ENCODE measurements at regions not wholly inside any gene's neighbourhood (a gene's known extent, or its start where the extent isn't known, plus 50 kb on each side); places are given as distances from the start of the nearest gene placed in this dataset.

DNA sequence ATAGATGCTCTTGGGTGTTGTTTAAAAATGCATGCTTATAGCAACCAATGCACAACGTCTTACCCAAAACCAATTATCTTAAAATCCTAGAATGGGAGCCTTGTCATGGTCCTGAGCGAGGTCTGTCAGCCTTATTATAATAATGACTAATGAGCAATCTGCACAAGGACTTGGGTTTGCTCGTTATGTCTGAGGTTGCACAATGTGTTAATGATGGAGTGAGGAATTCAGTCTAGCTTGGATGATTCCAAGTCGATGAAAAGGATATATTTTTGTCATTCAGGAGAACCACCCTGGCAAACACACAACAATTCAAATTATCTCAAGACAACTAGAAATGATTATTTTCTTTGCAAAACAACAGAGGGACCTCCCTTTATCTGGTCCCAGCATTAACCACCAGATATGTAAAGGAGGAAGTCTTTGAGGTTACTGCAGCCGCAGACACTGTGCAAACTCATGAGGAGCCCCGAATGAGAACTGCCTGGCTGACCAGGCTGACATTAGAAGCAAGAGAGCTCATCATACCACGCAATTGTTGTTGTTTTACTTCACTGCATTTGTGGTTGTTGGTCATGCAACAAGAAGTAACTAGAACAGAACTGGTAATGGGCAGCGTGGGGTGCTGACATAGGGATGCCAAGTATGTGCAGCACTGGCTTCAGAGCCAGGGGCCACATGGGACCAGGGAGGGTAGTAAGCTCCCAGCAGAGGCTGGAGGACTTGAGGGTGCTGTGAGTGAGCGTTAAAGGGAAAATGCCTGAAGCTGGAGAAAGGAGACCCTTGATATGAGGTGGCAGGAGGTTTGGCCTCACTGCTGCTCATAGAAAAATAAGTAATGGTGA lies 488.3 kb downstream of the CDH26 start:
- H3K9me3 ChIP-seq (ENCODE audit: control insufficient read depth, low read length, poor library complexity, severe bottlenecking), result no peaks in the 10 kb centered on the region
- no peak overlapping the region for H3K27ac Mint-ChIP-seq
- ATAC-seq, result no peak
- no peaks in the 10 kb centered on the region for H3K36me3 Mint-ChIP-seq (ENCODE audit: low read depth)
- no peaks in the 10 kb centered on the region for H3K4me1 Mint-ChIP-seq
- H3K27me3 Mint-ChIP-seq, result peaks cover 28% of the 10 kb centered on the region
- DNase-seq, result no peak
- peak overlapping the region; percentile 52 for H3K4me3 Mint-ChIP-seq

DNA sequence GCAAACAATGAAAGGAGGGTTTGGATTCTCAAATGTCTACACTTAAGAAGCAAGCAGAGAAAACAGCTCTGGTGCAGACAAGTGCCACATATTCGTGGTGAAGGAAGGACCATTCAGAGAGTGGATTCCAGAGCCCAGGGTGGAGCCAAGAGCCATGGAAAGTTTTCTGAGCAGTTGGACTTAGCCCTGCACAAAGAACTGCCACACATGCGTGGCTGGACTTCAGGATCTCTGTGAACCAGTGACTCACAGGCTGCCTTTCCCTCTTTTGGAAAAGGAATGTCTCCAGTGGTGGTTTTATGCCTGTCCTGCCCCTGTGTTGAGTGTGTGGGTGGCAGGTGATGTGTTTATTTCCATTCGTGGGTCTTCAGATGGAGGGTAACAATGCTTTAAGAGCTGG lies 489.5 kb downstream of the CDH26 start:
- Mint-ChIP-seq H3K27me3 (peaks cover 28% of the 10 kb centered on the region), H3K36me3 (ENCODE audit: low read depth) (no peaks in the 10 kb centered on the region), H3K4me3 (no peak overlapping the region), H3K27ac (no peak overlapping the region), H3K4me1 (no peaks in the 10 kb centered on the region)
- ATAC-seq (no peak), DNase-seq (no peak)
- H3K9me3 ChIP-seq (ENCODE audit: control insufficient read depth, low read length, poor library complexity, severe bottlenecking), result no peaks in the 10 kb centered on the region

DNA sequence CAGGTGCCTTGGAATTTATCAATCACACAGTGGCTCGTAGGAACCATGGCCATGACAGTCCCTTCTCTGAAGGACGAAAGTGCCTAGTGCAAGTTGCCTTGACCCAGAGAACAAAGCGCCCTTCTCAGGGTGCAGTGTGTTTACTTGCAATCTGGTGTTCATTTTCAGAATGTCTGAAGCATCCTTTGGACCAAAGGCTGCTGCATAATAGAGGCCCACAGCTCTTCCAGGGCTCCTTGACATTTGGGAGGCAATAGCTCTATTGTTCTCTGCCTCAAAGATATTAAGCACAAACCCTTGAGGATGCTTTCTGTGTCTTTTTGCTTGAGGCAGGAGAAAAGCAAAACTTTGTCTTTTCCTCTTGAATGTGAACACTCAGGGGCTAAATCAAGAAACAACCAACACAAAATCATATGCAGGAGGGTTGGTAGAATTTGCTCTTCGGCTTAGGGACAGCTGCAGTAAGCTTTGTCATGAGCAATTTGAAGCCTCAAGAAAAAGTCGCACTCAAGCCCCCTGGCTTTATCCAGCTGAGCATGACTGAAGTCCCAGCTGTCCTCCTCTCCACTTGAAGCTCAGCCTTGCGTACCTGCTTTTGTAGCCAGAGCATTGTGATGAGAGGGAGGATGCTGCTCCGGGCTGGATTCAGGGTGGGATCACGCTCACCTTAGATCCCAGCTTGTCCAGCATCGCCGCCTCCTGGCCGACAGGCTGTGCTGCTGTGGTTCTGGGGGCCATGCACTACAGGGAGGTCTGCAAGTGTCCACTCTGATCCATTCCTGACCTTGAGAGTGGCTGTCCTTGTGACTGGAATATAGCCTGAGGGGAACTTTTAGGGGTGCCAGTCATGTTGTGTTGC lies 495.4 kb downstream of the CDH26 start:
- no peaks in the 10 kb centered on the region for H3K4me1 Mint-ChIP-seq
- H3K36me3 Mint-ChIP-seq (ENCODE audit: low read depth), result no peaks in the 10 kb centered on the region
- H3K9me3 ChIP-seq (ENCODE audit: control insufficient read depth, low read length, poor library complexity, severe bottlenecking), result no peaks in the 10 kb centered on the region
- H3K27me3 Mint-ChIP-seq, result peaks cover 7% of the 10 kb centered on the region
- DNase-seq (no peak), ATAC-seq (no peak)
- no peak overlapping the region for H3K4me3 Mint-ChIP-seq
- no peak overlapping the region for H3K27ac Mint-ChIP-seq

DNA sequence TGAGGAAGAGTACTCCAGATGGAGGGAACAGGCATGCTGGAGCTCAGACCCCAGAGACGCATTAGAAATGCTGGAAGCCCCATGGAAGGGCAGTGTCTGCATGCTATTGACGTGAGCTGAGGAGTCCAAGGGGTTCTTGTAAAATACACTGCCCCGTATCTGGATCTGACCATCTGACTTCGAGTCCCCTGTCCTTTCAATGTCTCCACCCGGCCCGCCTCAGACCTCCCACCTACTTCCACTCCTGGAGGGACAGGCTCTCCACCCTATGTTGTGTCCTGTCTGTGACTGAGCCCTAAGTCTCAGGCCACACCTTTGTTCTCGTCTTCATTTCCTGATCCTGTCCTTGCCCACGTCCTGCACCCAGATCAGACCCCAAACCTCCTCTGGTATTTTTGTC lies 496.3 kb downstream of the CDH26 start:
- no peaks in the 10 kb centered on the region for H3K9me3 ChIP-seq (ENCODE audit: control insufficient read depth, low read length, poor library complexity, severe bottlenecking)
- no peak overlapping the region for H3K4me3 Mint-ChIP-seq
- no peak overlapping the region for H3K27ac Mint-ChIP-seq
- ATAC-seq (no peak), DNase-seq (no peak)
- no peaks in the 10 kb centered on the region for H3K36me3 Mint-ChIP-seq (ENCODE audit: low read depth)
- H3K27me3 Mint-ChIP-seq, result peaks cover 7% of the 10 kb centered on the region
- no peaks in the 10 kb centered on the region for H3K4me1 Mint-ChIP-seq

DNA sequence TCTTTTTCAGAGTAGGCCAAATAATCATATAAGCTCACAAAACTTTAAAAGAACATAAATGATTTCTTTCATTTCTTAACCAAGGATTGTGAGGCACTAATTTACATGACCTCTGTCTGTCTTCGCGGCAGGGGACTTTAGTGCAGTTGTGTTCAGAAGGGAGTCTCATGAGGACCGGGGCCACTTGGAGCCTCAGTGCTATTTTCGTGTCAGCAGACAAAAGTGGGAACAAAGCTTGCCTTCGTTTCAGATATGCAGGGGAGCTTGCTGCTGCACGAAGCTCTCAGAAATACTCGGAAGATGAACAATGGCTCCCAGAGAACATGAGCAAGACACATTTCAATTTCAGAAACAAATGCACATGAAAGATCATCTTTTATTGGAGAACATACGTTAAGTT lies 497.0 kb downstream of the CDH26 start:
- no peaks in the 10 kb centered on the region for H3K36me3 Mint-ChIP-seq (ENCODE audit: low read depth)
- ATAC-seq, result no peak
- H3K4me1 Mint-ChIP-seq, result no peaks in the 10 kb centered on the region
- no peak for DNase-seq
- H3K9me3 ChIP-seq (ENCODE audit: control insufficient read depth, low read length, poor library complexity, severe bottlenecking), result no peaks in the 10 kb centered on the region
- no peak overlapping the region for H3K27ac Mint-ChIP-seq
- peaks cover 7% of the 10 kb centered on the region for H3K27me3 Mint-ChIP-seq
- H3K4me3 Mint-ChIP-seq, result no peak overlapping the region

DNA sequence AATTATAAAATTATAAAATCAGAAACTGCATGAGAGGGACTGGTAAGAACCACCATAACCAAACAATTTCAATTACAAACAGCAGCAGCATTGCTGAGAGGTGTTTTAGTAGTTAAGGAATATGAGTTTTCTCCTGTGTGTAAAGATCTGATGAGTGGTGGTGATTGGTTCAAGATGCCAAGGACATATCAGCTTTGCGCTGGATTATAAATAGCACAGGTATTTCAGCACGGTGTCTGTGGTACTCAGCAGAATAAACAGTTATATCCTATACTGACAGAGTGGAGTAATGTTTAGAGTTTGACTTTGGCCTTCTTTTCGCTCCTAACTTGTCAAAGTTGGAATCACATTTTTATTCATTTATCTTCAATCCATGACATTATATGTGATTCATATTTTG lies 501.0 kb downstream of the CDH26 start:
- Mint-ChIP-seq H3K36me3 (ENCODE audit: low read depth) (no peaks in the 10 kb centered on the region), H3K4me3 (no peak overlapping the region), H3K27me3 (peaks cover 7% of the 10 kb centered on the region), H3K4me1 (no peaks in the 10 kb centered on the region), H3K27ac (no peak overlapping the region)
- H3K9me3 ChIP-seq (ENCODE audit: control insufficient read depth, low read length, poor library complexity, severe bottlenecking), result no peaks in the 10 kb centered on the region
- DNase-seq, result no peak
- no peak for ATAC-seq

DNA sequence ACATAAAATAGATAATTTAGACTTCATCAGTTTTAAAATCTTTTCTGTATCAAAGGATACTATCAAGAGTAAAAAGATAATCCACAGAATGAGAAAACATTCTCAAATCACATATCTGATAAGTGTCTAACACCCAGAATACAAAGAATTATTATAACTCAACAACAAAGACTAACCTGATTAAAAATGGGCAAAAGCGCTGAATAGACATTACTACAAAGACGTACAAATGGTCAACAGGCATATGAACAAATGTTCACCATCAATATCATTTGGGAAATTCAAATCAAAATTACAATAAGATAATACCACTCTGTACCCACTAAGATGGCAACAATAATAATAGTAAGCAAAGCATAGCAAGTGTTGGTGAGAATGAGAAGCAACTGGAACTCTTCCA lies 503.8 kb downstream of the CDH26 start:
- no peaks in the 10 kb centered on the region for H3K27me3 Mint-ChIP-seq
- H3K27ac Mint-ChIP-seq, result no peak overlapping the region
- no peaks in the 10 kb centered on the region for H3K4me1 Mint-ChIP-seq
- no peaks in the 10 kb centered on the region for H3K36me3 Mint-ChIP-seq (ENCODE audit: low read depth)
- ATAC-seq, result no peak
- no peak overlapping the region for H3K4me3 Mint-ChIP-seq
- no peaks in the 10 kb centered on the region for H3K9me3 ChIP-seq (ENCODE audit: control insufficient read depth, low read length, poor library complexity, severe bottlenecking)
- no peak for DNase-seq

DNA sequence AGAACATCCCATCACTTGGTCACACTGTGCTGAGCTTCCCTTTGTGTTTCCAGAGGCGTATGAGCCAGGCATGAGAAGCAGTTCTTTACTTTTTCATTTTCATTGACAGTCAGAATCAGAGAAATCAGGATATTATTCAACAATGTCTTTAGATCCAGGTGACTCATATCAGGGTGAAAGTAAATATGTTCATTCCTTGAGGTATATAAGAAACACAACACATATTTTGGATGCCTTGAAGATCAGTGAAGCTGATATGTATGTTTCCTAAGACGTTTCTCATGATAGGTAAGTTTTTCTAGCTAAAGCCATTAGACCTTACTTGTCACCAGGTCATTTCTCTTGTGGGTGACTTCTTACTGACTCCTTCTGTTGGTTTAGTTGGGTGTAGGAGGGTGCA lies 505.6 kb downstream of the CDH26 start:
- no peaks in the 10 kb centered on the region for H3K4me1 Mint-ChIP-seq
- H3K9me3 ChIP-seq (ENCODE audit: control insufficient read depth, low read length, poor library complexity, severe bottlenecking), result no peaks in the 10 kb centered on the region
- H3K4me3 Mint-ChIP-seq, result no peak overlapping the region
- H3K36me3 Mint-ChIP-seq (ENCODE audit: low read depth), result no peaks in the 10 kb centered on the region
- DNase-seq (no peak), ATAC-seq (no peak)
- H3K27ac Mint-ChIP-seq, result no peak overlapping the region
- H3K27me3 Mint-ChIP-seq, result no peaks in the 10 kb centered on the region

DNA sequence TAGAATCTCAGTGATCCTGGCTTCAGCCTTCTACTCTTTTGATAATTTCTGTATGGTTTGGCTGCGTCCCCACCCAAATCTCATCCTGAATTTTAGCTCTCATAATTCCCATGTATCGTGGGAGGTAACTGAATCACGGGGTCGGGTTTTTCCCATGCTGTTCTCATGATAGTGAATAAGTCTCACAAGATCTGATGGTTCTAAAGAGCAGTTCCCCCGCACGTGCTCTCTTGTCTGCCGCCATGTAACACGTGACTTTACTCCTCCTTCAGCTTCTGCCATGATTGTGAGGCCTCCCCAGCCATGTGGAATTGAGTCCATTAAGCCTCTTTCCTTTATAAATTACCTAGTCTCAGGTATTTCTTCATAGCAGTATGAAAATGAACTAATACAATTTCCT lies 507.2 kb downstream of the CDH26 start:
- no peaks in the 10 kb centered on the region for H3K4me1 Mint-ChIP-seq
- H3K27ac Mint-ChIP-seq, result no peak overlapping the region
- ATAC-seq (no peak), DNase-seq (no peak)
- no peaks in the 10 kb centered on the region for H3K9me3 ChIP-seq (ENCODE audit: control insufficient read depth, low read length, poor library complexity, severe bottlenecking)
- H3K36me3 Mint-ChIP-seq (ENCODE audit: low read depth), result no peaks in the 10 kb centered on the region
- H3K27me3 Mint-ChIP-seq, result peaks cover 8% of the 10 kb centered on the region
- no peak overlapping the region for H3K4me3 Mint-ChIP-seq

DNA sequence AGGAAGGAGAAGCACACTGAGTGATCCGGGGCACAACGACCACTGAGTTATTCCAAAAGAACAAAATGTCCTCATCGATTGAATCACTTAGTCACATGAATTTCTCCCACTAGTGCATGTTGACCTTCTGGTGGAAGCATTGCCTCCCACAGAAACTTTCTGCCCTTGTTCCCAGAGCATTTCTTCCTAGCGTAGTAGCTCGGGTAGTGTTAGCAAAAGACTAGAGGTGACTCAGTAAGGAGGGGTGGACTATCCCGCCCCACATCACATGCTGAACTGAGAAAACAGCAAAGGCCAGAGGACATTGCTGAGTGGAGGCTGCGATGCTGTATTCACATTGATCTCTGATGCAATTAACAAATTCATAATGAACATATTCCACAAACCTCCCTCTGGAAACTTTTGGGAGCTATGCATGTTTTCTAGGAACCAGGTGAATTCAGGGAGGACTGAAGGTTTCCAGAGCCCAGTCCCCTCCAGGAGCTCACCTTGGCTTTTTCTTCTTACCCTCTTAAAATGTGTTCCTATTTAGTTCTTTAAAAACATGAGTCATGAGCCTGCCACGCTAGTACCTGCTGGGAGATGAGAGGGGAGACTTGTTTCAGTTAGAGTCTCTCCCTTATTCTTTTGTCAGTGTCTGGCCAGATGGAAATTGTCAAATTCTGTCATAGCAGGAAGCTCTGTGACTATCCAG lies 507.9 kb downstream of the CDH26 start:
- no peak overlapping the region for H3K27ac Mint-ChIP-seq

DNA sequence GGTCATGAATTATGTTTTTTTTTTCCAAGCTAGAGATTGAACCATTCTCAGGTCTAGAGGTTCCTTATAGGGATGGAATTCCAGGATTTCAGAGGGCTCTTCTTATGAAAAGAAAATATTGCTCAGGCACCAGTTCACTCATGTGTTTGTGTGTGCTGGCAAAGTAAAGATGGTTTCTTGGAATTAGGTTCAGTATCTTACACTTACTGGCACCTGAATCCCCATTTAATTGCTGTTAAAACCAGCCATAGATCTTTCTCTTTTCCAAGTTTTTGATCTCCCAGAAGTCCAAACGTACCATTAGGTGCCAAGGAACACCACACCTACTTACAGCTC lies 508.4 kb downstream of the CDH26 start:
- no peaks in the 10 kb centered on the region for H3K36me3 Mint-ChIP-seq (ENCODE audit: low read depth)
- no peak overlapping the region for H3K4me3 Mint-ChIP-seq
- DNase-seq (no peak), ATAC-seq (no peak)
- H3K9me3 ChIP-seq (ENCODE audit: control insufficient read depth, low read length, poor library complexity, severe bottlenecking), result no peaks in the 10 kb centered on the region
- no peaks in the 10 kb centered on the region for H3K4me1 Mint-ChIP-seq
- H3K27me3 Mint-ChIP-seq, result peaks cover 11% of the 10 kb centered on the region
- H3K27ac Mint-ChIP-seq, result no peak overlapping the region

More for the DNA sequence above, 507.9 kb downstream of the CDH26 start:
- no peak for DNase-seq
- H3K4me3 Mint-ChIP-seq, result no peak overlapping the region
- no peaks in the 10 kb centered on the region for H3K36me3 Mint-ChIP-seq (ENCODE audit: low read depth)
- H3K27me3 Mint-ChIP-seq, result peaks cover 11% of the 10 kb centered on the region
- no peaks in the 10 kb centered on the region for H3K4me1 Mint-ChIP-seq
- H3K9me3 ChIP-seq (ENCODE audit: control insufficient read depth, low read length, poor library complexity, severe bottlenecking), result no peaks in the 10 kb centered on the region
- no peak for ATAC-seq

DNA sequence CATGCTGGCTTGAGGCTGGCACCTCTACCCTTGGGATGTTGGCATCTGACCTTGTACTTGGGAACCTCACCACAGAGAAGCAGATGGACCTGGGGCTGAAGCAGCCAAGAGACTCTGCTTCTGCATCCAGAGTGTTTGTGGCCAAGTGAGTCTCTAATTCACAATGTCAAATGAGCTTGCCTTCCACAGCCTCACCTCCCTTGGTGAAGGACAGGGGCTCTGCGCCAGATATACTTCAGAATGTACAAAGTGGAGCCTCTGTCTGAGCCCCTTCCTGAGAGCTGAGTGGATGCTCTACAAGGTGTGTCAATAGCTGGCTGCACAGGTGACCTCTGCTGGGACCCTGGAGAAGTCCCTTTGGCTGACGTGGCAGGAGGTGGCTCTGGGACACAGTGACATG lies 508.9 kb downstream of the CDH26 start:
- H3K4me3 Mint-ChIP-seq, result no peak overlapping the region
- H3K27me3 Mint-ChIP-seq, result peaks cover 11% of the 10 kb centered on the region
- no peaks in the 10 kb centered on the region for H3K36me3 Mint-ChIP-seq (ENCODE audit: low read depth)
- no peaks in the 10 kb centered on the region for H3K9me3 ChIP-seq (ENCODE audit: control insufficient read depth, low read length, poor library complexity, severe bottlenecking)
- no peaks in the 10 kb centered on the region for H3K4me1 Mint-ChIP-seq
- DNase-seq (no peak), ATAC-seq (no peak)
- no peak overlapping the region for H3K27ac Mint-ChIP-seq

DNA sequence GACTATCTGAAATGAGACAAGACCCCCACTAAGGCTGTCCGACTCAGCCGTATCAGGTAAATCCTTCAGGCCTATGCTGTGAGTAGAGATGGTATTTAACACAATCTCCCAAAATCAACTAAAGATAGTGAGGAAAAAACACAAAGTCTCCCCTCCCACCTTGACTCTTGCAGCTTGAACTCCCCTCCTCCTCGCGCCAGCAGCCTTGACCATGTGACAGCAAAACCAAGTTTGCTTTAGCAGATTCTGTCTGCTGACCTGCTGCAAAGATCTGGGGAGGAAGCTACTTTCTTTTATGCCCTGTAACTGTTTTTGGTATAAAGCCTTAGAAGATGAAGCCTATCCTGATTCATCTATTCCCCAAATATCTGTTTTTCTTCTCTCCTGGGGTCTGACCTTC lies 509.5 kb downstream of the CDH26 start:
- no peaks in the 10 kb centered on the region for H3K9me3 ChIP-seq (ENCODE audit: control insufficient read depth, low read length, poor library complexity, severe bottlenecking)
- ATAC-seq (no peak), DNase-seq (no peak)
- no peak overlapping the region for H3K27ac Mint-ChIP-seq
- H3K36me3 Mint-ChIP-seq (ENCODE audit: low read depth), result no peaks in the 10 kb centered on the region
- H3K27me3 Mint-ChIP-seq, result peaks cover 11% of the 10 kb centered on the region
- no peak overlapping the region for H3K4me3 Mint-ChIP-seq
- H3K4me1 Mint-ChIP-seq, result no peaks in the 10 kb centered on the region
